ENCODE measurements at regions not wholly inside any gene's neighbourhood (a gene's known extent, or its start where the extent isn't known, plus 50 kb on each side); places are given as distances from the start of the nearest gene placed in this dataset.

DNA sequence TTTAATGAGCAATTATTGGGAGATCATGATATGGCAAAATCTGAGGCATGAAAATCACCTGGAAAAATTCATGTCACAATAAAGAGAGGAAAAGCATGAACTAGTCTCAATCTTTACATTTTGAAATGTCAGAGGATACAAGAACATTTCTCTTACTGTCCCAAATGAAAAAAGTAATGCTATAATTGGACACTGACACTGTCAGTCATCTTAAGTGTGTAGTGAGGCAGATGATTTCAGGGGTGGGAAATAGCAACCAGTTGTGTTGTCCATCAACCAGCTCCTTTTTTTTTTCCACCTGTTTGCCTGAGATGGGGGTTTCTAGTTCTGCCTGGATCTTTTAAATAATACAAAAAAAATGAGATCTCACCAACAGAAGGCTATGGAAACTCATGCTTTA, 646.2 kb downstream of the KCNT2 start:
- no peak for DNase-seq (ENCODE audit: low read depth, low spot score)
- in situ Hi-C loops (cut with HindIII; ENCODE audit: low pct_unique_long_range_greater_than_20kb, low sequenced_read_pairs) = no loop called here

DNA sequence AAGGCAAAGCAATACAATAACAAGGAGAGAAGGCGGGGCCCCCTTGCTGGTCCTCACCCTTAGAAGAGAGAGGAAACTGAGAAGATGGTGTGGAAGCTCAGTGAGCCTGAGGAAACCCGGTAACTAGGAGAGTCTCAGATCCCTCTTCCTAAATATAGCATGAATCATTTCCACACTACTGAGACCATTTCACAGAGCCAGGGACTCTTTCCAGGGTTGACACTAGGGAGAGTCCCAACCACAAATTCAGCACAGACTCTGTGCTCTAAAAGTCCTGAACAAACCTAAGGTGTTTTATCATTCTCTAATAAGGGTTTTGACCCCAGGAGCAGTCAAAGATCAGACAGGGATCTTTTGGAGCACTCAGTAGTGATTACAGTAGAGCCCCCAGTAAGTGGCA, 647.7 kb downstream of the KCNT2 start:
- no peak for DNase-seq (ENCODE audit: low read depth, low spot score)
- in situ Hi-C loops (cut with HindIII; ENCODE audit: low pct_unique_long_range_greater_than_20kb, low sequenced_read_pairs) = no loop called here

DNA sequence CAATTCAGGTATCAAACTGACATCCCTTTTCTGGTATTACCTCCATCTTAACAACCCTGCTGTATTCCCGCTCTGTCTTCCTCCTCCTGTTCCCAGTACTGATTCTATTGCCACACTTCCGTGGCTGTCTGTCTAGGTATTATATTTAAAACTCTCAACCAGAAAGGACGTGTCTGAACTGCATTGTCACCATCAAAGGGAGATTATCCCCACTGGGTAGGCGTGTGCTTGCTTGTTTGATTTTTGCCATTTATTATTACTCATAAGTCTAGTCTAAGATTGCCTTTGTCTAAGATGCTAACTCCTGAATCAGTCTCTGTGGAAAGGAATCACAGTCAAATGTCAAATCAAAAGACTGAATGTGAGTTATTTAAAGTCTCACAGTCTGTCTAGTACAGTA, 650.1 kb downstream of the KCNT2 start:
- in situ Hi-C loops (cut with HindIII; ENCODE audit: low pct_unique_long_range_greater_than_20kb, low sequenced_read_pairs) = no loop called here
- no peak for DNase-seq (ENCODE audit: low read depth, low spot score)

DNA sequence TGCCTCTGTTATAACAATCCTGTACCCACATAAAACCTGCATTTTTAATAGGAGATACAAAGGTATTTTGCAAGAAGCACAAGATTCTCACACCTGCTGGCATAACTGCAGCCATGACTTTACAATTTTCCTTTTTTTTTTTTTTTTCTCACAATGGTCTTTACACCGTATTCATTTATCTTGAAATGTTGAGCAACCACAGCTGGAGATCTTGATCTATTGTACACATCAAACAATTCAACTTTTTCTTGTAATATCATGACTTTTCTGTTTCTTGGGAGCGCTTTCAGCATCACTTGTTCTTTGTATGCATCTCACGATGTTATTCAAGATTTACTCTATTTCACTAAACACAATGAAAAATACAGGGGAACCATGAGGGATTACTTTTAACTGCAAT, 651.4 kb downstream of the KCNT2 start:
- in situ Hi-C loops (cut with HindIII; ENCODE audit: low pct_unique_long_range_greater_than_20kb, low sequenced_read_pairs) = no loop called here

DNA sequence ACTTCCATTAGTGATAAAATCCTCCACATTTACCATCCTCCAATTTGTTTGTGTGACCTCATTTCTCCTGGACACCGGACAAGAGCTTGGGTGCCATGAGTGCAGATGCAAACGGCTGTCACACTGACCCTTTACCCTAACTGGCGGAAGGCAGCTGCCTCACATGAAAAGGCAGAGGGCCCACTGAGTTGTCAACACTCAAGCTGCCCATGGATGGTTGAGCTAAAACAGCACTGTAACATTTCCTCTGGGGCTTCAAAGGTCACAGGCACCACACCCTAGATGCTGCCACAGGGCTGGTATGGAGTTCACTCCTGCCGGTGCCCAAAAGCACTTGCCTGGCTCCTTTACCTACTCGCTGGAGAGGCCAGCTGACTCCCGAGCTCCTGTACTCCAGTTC, 653.4 kb downstream of the KCNT2 start:
- no peak for DNase-seq (ENCODE audit: low read depth, low spot score)
- in situ Hi-C loops (cut with HindIII; ENCODE audit: low pct_unique_long_range_greater_than_20kb, low sequenced_read_pairs) = no loop called here

More for the DNA sequence above, 651.4 kb downstream of the KCNT2 start:
- no peak for DNase-seq (ENCODE audit: low read depth, low spot score)

DNA sequence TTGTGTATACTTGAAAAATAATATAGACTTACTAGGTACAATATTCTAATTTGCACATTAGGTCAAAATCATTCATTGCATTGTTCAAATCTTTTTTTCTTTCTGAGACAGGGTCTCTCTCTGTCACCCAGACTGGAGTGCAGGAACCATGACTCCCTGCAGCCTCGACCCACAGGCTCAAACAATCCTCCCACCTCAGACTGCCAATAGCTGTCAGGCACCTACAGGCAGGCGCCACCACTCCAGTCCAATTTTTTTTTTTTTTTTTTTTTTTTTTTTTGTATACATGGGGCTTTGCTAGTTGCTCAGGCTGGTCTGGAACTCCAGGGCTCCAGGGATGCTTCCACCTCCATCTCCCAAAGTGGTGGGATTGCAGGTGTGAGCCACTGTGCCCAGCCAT, 656.9 kb downstream of the KCNT2 start:
- DNase-seq (ENCODE audit: low read depth, low spot score) = no peak

DNA sequence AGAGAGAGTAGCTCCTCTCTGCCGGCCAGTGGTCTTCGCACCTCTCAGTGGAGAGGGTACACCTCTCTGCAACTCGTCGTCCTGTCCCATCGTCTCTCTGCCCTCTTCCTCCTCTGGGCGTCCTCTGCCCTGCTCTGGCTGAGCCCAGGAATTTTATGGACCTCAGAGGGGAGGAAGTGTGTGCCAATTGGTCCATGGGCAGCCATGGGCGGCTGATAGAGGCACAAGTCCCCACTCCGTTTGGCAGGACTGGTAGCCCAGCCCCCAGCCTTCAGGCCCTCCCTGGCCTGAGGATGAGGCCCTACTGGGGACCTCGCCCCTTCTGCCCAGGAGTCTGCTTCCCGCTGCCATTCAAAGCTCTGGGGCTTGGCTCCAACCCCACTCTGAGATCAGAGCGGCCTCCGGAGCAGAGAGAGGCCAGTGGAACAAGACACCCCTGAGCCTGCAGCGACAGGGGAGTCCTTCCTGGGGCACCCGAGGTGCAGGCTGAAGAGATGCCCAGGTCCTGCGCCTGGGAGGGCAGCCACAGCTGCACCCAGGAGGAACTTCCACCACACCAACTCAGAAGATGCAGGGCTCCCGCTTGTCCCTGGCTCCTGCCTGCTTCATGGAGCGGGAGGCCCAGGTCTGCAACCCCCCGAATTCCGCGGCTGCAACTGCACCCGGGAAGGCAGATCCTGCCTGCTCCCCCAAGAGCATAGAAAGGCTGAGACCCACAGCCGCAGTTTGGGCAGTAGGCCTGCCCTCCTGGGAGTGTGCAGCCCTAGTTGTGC, 659.9 kb downstream of the KCNT2 start:
- DNase-seq (ENCODE audit: low read depth, low spot score) = no peak
- in situ Hi-C loops (cut with HindIII; ENCODE audit: low pct_unique_long_range_greater_than_20kb, low sequenced_read_pairs) = no loop called here

More for the DNA sequence above, 656.9 kb downstream of the KCNT2 start:
- in situ Hi-C loops (cut with HindIII; ENCODE audit: low pct_unique_long_range_greater_than_20kb, low sequenced_read_pairs) = no loop called here

DNA sequence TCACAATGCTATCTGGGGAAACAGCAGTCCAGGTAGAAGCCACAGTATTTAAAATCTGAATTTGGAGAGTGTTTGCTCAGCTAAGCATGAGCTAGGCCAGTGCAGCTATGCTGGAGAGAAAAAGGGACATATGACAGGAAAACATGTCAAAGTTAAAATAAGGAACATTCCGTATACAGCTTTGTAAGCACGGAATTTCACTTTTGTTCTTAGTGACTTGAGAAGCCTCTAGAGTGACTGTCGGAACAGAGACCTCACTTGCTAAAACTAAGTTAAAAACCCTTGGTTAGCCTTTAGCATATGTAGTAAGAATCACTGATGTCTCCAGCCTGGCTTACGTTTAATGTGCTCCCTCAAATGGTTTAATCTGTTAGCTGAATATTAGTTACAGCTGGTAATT, 661.7 kb downstream of the KCNT2 start:
- DNase-seq (ENCODE audit: low read depth, low spot score) = no peak
- in situ Hi-C loops (cut with HindIII; ENCODE audit: low pct_unique_long_range_greater_than_20kb, low sequenced_read_pairs) = no loop called here

DNA sequence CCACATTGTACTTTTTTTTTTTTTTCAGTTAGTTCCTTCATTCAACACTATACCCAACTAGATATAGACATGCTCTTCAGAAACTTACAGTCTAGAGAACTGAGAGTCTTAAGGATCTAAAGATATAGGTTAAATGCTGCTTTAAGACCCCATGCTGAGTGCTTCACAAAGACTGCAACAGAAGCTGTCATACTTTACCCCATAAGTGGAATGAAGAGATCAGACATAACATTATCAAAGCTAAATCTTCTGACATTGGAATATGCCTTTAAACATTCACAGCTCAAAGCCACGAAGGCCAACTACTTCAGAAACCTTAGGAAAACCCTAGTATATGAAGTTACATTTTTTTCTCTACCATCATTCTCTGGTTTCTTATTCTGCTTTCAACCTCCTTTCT, 666.4 kb downstream of the KCNT2 start:
- DNase-seq (ENCODE audit: low read depth, low spot score) = no peak

DNA sequence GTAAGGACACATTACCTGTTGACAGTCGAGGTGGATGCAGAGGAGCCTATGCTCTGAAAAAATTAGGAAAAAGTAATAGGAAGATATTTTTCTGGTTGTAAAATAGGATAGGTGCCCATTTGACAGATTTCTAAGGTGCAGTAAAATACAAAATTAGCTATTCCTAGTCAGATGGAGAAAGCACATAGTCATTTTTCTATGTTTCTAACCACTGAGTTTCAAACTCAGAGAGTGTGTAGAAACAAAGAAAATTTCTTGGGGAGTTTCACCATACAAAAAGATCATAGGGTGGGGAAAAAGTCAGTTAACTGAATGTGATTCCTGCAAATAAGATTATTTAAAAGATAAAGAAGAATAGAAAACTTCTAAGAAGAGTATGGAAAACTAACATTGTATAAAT, 666.9 kb downstream of the KCNT2 start:
- in situ Hi-C loops (cut with HindIII; ENCODE audit: low pct_unique_long_range_greater_than_20kb, low sequenced_read_pairs) = no loop called here

More for the DNA sequence above, 666.4 kb downstream of the KCNT2 start:
- in situ Hi-C loops (cut with HindIII; ENCODE audit: low pct_unique_long_range_greater_than_20kb, low sequenced_read_pairs) = no loop called here

DNA sequence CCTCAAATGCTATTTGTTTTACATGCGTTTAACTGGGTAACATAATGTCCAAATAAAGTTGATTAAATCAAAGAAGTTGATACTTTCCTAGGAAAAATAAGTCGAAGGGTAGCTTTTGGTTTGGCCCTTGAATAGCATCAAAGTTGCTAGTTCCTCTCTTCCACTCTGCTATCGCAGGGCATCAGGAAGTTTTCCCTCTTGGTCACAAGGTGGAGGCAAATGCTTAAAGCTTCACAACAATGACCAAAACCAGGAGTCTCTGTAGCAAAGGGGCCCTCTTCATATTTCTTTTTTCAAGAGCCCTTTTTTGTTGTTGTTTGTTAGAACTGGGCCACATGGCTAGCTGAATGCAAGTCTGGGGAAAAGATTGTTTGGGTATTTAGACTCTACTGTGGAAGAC, 668.4 kb downstream of the KCNT2 start:
- in situ Hi-C loops (cut with HindIII; ENCODE audit: low pct_unique_long_range_greater_than_20kb, low sequenced_read_pairs) = no loop called here
- DNase-seq (ENCODE audit: low read depth, low spot score) = peak; percentile 18

More for the DNA sequence above, 666.9 kb downstream of the KCNT2 start:
- no peak for DNase-seq (ENCODE audit: low read depth, low spot score)

DNA sequence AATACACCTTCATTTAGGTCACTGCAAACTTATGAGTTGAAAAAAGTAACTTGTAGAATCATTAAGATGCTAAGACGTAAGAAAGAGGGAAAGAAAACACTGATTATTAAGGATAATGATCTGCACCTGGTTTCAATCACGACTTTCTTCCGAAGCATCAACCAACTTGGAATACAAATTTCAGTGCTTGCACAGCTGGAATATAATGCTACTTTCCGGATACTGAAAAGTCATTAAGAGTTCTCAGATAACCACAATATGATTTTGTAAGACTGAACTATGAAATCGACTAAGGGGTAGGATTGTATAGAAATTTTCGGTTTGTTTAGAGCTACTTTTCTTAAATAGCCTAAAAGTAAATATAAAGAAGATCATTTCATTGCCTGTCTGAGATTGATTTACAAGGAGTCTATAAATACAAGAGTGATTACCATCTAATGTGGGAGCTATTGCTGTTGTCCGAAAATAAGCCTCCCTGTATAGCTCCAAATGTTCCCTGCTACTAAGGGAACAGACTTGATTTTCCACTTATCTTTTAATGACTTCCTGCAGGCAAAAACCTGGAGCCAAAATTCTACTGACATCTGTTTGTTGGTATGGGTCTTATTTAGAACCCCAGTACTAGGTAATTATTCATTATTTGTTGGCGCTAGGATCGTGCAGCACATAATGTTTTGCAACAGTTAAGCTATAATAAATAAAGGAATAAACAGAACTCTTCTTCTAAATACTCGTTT, 673.3 kb downstream of the KCNT2 start:
- in situ Hi-C loops (cut with HindIII; ENCODE audit: low pct_unique_long_range_greater_than_20kb, low sequenced_read_pairs) = no loop called here
- no peak for DNase-seq (ENCODE audit: low read depth, low spot score)

DNA sequence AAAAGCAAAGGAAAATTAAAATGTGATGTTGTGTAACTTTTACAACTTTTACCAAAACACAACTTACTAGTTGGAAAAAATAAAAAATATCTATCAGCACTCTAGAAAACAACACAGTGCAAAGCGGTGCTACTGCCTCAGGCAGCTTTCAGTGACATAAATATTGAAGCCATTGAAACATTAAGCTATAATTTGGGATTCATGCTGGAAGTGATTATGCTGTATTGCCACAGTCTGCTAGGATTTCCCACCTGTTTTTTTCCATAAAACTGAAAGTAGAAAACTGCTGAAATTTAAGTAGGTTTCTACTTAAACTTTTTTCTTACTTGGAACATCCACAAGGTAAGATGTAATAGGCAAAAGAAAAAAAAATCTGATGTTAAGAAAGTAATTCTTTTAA, 674.4 kb downstream of the KCNT2 start:
- no peak for DNase-seq (ENCODE audit: low read depth, low spot score)
- in situ Hi-C loops (cut with HindIII; ENCODE audit: low pct_unique_long_range_greater_than_20kb, low sequenced_read_pairs) = no loop called here

DNA sequence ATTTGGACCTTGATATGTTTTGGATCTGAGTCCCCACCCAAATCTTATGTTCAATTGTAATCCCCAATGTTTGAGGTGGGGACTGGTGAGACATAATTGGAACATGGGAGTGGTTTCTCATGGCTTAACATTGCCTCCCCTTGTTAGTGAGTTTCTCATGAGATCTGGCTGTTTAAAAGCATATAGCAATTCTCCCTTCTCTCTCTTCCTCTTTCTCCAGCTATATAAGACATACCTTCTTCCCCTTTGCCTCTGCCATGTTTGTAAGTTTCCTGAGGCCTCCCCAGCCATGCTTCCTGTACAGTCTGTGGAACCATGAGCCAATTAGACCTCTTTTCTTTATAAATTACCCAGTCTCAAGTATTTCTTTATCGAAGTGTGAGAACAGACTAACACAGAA, 692.4 kb downstream of the KCNT2 start:
- in situ Hi-C loops (cut with HindIII; ENCODE audit: low pct_unique_long_range_greater_than_20kb, low sequenced_read_pairs) = no loop called here

DNA sequence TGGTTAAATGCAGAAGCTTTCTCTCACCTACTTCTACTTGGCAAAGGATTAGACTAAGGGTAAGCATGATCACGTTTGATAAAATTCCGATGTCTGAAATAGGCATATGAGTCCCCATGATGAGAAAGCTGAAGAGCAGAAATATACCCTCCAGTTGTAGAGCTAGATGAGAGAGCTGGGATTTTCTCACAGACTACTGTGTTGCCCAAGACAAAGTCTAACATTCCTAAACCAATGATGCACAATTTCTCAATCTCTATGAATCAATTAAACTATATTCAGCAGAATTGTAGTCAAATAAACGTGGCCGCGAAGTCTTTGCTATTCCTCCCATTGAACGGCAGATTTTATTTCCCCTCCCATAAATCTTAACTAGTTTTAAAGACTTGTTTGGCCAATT, 699.2 kb downstream of the KCNT2 start:
- in situ Hi-C loops (cut with HindIII; ENCODE audit: low pct_unique_long_range_greater_than_20kb, low sequenced_read_pairs) = no loop called here
- no peak for DNase-seq (ENCODE audit: low read depth, low spot score)

More for the DNA sequence above, 692.4 kb downstream of the KCNT2 start:
- DNase-seq (ENCODE audit: low read depth, low spot score) = no peak

DNA sequence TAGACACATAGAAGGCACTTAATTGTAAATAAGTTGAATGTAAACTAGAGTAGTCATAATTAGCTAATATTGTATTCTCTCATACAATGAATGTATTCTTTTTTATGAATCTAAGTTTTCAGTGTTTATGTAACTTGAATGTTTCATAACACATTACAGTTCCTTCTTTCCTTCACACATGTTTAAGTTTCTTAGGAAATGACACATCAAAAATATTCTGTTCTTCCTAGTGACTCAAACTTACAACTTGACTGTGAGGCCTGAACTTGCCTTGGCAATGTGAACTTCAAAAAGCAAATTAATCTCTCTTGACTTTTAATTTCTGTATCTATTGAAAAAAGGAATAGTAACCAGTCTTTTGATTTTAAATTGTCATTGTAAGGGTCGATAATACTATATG, 700.1 kb downstream of the KCNT2 start:
- no peak for DNase-seq (ENCODE audit: low read depth, low spot score)
- in situ Hi-C loops (cut with HindIII; ENCODE audit: low pct_unique_long_range_greater_than_20kb, low sequenced_read_pairs) = no loop called here

DNA sequence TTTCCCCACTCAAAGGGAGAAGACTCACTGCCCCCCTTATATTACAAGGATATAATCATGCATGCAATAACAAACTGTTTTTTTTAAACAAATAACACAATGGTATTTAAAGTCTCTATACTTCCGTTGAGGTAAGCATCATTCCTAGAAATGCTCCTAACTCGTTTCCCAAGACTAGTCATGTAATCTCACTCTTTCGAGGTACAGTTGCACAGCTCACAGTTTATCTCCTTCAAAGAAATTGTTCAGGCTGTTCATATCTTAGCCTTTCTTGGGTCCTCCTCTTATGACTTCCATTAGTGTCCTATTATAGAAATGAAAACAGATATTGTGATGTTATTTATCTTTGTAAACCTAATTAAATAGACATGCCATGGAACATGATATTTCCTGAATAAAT, 705.0 kb downstream of the KCNT2 start:
- no peak for DNase-seq (ENCODE audit: low read depth, low spot score)
- in situ Hi-C loops (cut with HindIII; ENCODE audit: low pct_unique_long_range_greater_than_20kb, low sequenced_read_pairs) = no loop called here

DNA sequence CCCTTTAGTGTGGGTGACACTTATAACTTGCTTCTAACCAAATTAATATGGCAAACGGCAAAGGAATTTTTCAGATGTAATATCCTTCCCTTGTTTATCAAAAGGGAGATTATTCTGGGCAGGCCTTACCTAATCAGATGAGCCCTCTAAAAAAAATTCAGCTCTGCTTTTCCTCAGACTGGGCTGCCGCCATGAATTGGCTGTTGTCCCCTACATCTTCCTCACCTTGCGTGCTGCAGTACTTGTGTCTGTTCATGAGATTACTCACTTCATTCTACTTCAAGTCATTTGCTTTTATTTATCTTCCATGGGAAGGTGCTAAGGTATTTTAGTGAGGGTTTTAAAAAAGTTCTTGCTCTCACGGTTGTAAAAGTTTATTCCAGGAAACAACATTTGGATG, 705.5 kb downstream of the KCNT2 start:
- DNase-seq (ENCODE audit: low read depth, low spot score) = no peak

DNA sequence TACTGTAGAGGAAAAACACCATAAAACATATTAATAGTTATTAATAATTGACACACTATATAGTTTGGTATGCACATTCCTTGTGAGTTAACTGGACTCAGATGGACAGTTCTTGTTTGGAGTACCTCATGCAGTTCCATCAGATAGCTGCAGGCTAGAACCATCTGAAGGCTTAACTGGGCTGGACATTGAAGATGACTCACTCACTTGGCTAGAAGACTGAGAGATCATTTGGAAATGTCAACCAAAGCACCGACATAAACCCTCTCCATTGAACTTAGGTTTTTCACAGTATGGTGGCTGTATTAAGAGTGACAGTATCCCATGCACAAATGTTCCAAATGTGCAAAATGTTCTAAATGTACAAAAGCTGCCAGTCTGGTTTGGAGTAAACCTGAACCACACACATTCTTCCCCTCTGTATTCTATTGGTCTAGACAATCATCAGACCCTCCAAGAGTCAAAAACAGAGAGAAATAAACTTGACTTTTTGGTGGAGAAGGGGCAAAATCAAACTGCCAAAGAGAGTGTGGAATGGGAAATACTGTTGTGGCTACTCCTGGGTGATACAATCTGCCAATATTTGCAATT, 708.4 kb downstream of the KCNT2 start:
- peak; percentile 4 for DNase-seq (ENCODE audit: low read depth, low spot score)
- in situ Hi-C loops (cut with HindIII; ENCODE audit: low pct_unique_long_range_greater_than_20kb, low sequenced_read_pairs) = no loop called here

More for the DNA sequence above, 705.5 kb downstream of the KCNT2 start:
- in situ Hi-C loops (cut with HindIII; ENCODE audit: low pct_unique_long_range_greater_than_20kb, low sequenced_read_pairs) = no loop called here

Data from SK-MEL-5 (cell line).